Activated CD8-positive, alpha-beta T cell treated with anti-CD3 and anti-CD28 coated beads for 36 hours (primary cell): ENCODE measurements at regions not wholly inside any gene's neighbourhood (a gene's known extent, or its start where the extent isn't known, plus 50 kb on each side); places are given as distances from the start of the nearest gene placed in this dataset.

ENCODE experiments used
- ATAC-seq: fragments of 200-7000 bp; cut with Tn5 transposase; one replicate; pipeline ENCODE4 v1.10.0; 2021; ENCODE audit warnings: mild to moderate bottlenecking, moderate library complexity
- CTCF ChIA-PET: fragments of 350-600 bp; sonication (Branson Sonifier 250); formaldehyde crosslinking; loops from one replicate; lab custom pipeline; 2021; ENCODE audit warnings: antibody characterized with exemption; lab: Charles Lee
- POLR2A ChIA-PET: fragments of 350-600 bp; sonication (Branson Sonifier 250); formaldehyde crosslinking; loops from one replicate; lab custom pipeline; 2021; ENCODE audit warnings: antibody characterized with exemption; lab: Charles Lee
- DNase-seq: peaks from one replicate; pipeline ENCODE4 v3.0.0-alpha.2; 2020
- H3K27ac Mint-ChIP-seq: one replicate; pipeline ENCODE4 v1.8.0; 2021; ENCODE audit warnings: mild to moderate bottlenecking, mixed read lengths
- H3K27me3 Mint-ChIP-seq: one replicate; pipeline ENCODE4 v1.8.0; 2021; ENCODE audit warnings: mixed read lengths
- H3K36me3 Mint-ChIP-seq: one replicate; pipeline ENCODE4 v1.8.0; 2021; ENCODE audit warnings: low read depth, mixed read lengths
- H3K4me1 Mint-ChIP-seq: one replicate; pipeline ENCODE4 v1.8.0; 2021; ENCODE audit warnings: low read depth, mixed read lengths
- H3K4me3 Mint-ChIP-seq: one replicate; pipeline ENCODE4 v1.8.0; 2021; ENCODE audit warnings: mild to moderate bottlenecking, moderate library complexity, mixed read lengths
- H3K9me3 Mint-ChIP-seq: one replicate; pipeline ENCODE4 v1.8.0; 2021; ENCODE audit warnings: mixed read lengths
- intact Hi-C: fragments of 100-400 bp; cut with micrococcal nuclease; formaldehyde crosslinking; loops from one replicate; pipeline ENCODE4 v1.10.0; 2022
- TF ChIP-seq, protein P1 (sequence below): fragments of 200-600 bp; IDR thresholded peaks from one replicate; pipeline ENCODE4 v1.8.0; 2022; ENCODE audit warnings: antibody characterized with exemption, mild to moderate bottlenecking

DNA sequence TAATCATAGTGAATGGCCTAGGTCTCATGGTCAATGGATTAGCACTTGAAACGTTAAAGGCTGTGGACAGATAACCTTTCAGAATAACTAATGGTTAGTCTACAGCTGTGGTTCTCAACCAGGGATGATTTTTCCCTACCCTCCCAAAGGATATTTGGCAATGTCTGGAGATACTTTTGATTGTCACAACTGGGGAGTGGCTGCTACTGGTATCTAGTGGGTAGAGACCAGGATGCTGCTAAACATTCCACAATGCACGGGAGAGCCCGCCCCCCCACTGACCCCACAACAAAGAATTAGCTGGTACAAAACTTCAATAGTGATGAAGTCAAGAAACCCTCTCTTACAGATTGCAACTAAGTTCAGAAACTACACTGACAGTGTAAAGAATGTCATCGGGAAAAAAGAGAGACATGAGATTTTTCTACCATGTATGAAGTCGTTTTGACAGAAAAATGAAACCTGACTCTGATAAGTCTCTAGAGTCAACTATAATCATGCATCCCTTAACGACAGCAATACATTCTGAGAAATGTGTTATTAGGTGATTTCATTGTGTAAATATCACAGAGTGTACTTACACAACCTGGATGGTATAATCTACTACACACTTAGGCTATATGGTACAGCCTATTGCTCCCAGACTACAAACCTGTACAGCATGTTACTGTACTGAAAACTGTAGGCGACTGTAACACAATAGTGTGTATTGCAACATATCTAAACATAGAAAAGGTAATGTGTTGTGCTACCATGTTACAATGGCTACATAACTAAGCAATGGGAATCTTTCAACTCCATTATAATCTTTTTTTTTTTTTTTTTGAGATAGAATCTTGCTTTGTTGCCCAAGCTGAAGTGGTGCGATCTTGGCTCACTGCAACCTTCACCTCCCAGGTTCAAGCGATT lies 49.7 kb upstream of the PRDX6 start:
- peaks cover 25% of the 10 kb centered on the region for H3K4me1 Mint-ChIP-seq
- no peak overlapping the region for H3K27ac Mint-ChIP-seq
- ATAC-seq = no peak

More for the DNA sequence above, 49.7 kb upstream of the PRDX6 start:
- ChIA-PET POLR2A (no interaction called here), CTCF (interaction anchor here (4.0 kb wide), 1 partner anchor 7 kb away, joined by 36 read pairs; no protein-coding TSS in a partner anchor)
- Mint-ChIP-seq H3K27me3 (no peaks in the 10 kb centered on the region), H3K4me3 (no peak overlapping the region), H3K36me3 (no peaks in the 10 kb centered on the region), H3K9me3 (no peaks in the 10 kb centered on the region)
- no peak for DNase-seq
- intact Hi-C loops = no loop called here
- TF ChIP-seq, protein P1, sequence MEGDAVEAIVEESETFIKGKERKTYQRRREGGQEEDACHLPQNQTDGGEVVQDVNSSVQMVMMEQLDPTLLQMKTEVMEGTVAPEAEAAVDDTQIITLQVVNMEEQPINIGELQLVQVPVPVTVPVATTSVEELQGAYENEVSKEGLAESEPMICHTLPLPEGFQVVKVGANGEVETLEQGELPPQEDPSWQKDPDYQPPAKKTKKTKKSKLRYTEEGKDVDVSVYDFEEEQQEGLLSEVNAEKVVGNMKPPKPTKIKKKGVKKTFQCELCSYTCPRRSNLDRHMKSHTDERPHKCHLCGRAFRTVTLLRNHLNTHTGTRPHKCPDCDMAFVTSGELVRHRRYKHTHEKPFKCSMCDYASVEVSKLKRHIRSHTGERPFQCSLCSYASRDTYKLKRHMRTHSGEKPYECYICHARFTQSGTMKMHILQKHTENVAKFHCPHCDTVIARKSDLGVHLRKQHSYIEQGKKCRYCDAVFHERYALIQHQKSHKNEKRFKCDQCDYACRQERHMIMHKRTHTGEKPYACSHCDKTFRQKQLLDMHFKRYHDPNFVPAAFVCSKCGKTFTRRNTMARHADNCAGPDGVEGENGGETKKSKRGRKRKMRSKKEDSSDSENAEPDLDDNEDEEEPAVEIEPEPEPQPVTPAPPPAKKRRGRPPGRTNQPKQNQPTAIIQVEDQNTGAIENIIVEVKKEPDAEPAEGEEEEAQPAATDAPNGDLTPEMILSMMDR = no peak
